ENCODE measurements at regions not wholly inside any gene's neighbourhood (a gene's known extent, or its start where the extent isn't known, plus 50 kb on each side); places are given as distances from the start of the nearest gene placed in this dataset.

DNA sequence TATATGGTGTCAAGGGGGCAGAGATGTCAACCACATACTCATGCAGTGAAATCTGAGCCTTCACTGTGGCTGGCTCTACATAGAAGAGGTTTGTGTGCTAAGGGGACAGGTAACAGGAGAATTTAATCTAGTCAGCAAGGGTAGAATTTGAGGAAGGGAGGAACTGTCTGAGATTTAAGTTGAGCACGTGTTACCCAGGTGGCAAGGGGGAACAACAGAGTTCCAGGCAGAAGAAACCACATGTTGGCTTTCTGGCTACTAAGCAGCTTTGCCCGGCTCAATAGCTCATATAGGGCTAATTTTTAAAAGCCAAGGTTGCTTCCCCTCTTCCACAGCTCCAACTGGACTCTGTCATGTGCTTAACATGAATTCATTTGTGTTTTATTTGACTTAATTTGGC is 397.6 kb downstream of the EDEM1 start:
- H3K79me2 ChIP-seq (ENCODE audit: insufficient read depth, low read length), result no peaks in the 10 kb centered on the region
- no peak for DNase-seq (ENCODE audit: low spot score)
- ChIA-PET POLR2A (no interaction called here), CTCF (ENCODE audit: low intra/inter-chr PET ratio, low total read pairs) (no interaction called here)
- no peaks in the 10 kb centered on the region for H3K27me3 ChIP-seq (ENCODE audit: control insufficient read depth in 1 of 2, insufficient read depth in 2 of 2, low read length in 2 of 2)
- BruUV-seq (replicated peaks), result no TSS peak
- H3K4me1 ChIP-seq (ENCODE audit: insufficient read depth, low read length), result no peaks in the 10 kb centered on the region
- H3K9ac ChIP-seq (ENCODE audit: insufficient read depth, low read depth, low read length), result no peak overlapping the region
- WGBS (ENCODE audit: low lambda C conversion rate), result 0% methylated on average over 2 of the region's 2 CpGs
- H3K4me3 ChIP-seq (replicated peaks in 1 of 3; ENCODE audit: insufficient read depth in 1 of 3, low read depth in 2 of 3, low read length in 3 of 3), result no peak overlapping the region
- in situ Hi-C loops (cut with HindIII; ENCODE audit: extremely low pct_ligation_motif_present, low pct_unique_long_range_greater_than_20kb), result no loop called here
- H3K9me3 ChIP-seq (ENCODE audit: low read length), result no peaks in the 10 kb centered on the region
- ATAC-seq, result no peak
- H3K27ac ChIP-seq (ENCODE audit: extremely low read length, insufficient read depth, low read length), result no peak overlapping the region
- no peak for TF ChIP-seq ZBTB3 (CRISPR knock-in tag; IDR thresholded peaks at IDR 0.05; ENCODE audit: borderline replicate concordance, low read depth)
- TF ChIP-seq, protein P1, sequence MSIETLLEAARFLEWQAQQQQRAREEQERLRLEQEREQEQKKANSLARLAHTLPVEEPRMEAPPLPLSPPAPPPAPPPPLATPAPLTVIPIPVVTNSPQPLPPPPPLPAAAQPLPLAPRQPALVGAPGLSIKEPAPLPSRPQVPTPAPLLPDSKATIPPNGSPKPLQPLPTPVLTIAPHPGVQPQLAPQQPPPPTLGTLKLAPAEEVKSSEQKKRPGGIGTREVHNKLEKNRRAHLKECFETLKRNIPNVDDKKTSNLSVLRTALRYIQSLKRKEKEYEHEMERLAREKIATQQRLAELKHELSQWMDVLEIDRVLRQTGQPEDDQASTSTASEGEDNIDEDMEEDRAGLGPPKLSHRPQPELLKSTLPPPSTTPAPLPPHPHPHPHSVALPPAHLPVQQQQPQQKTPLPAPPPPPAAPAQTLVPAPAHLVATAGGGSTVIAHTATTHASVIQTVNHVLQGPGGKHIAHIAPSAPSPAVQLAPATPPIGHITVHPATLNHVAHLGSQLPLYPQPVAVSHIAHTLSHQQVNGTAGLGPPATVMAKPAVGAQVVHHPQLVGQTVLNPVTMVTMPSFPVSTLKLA (IDR thresholded peaks at IDR 0.05), result peak; percentile 91
- no peak overlapping the region for H2AFZ ChIP-seq (ENCODE audit: low read length)
- H4K20me1 ChIP-seq (ENCODE audit: insufficient read depth, low read length), result no peaks in the 10 kb centered on the region
- intact Hi-C loops (cut with micrococcal nuclease; ENCODE audit: unreplicated experiment), result no loop called here
- H3K4me2 ChIP-seq (ENCODE audit: low read depth, low read length), result no peak overlapping the region
- H3K36me3 ChIP-seq (replicated peaks in 1 of 2; ENCODE audit: control insufficient read depth in 1 of 2, insufficient read depth in 2 of 2, low read length in 2 of 2), result no peaks in the 10 kb centered on the region
- no peak for FAIRE-seq

DNA sequence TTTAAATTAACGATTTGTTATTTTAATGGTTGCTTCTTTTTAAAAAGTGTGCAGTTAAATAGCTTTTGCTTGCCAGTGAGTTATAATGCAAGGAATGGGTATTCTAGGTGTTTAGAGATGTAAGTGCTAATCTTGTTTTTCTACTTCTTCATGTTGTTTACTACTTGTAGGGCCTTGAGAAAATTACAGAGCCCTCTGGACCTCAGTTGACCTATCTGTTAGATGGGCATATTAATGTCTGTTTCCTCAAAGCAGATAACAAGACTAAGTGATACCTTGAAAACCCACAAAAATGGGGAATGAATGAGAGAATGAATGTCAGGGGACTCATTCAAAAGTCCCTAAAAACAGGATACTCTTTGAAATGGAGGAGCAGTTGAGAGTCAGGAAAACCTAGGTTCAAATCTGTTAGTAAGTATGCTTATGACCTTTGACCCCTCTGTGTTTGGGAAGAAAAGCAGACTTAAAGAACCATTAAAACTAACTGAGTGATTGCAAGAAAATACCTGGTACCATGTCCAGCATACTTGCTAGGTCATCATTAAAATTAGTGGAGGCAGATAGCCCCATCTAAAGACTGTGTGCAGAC is 419.5 kb downstream of the EDEM1 start:
- intact Hi-C loops (cut with micrococcal nuclease; ENCODE audit: unreplicated experiment), result no loop called here
- Histone ChIP-seq H3K9ac (ENCODE audit: insufficient read depth, low read depth, low read length) (no peak overlapping the region), H2AFZ (ENCODE audit: low read length) (no peak overlapping the region), H3K27me3 (ENCODE audit: control insufficient read depth in 1 of 2, insufficient read depth in 2 of 2, low read length in 2 of 2) (no peaks in the 10 kb centered on the region), H3K36me3 (replicated peaks in 1 of 2; ENCODE audit: control insufficient read depth in 1 of 2, insufficient read depth in 2 of 2, low read length in 2 of 2) (no peaks in the 10 kb centered on the region), H3K4me1 (ENCODE audit: insufficient read depth, low read length) (no peaks in the 10 kb centered on the region), H3K27ac (ENCODE audit: extremely low read length, insufficient read depth, low read length) (no peak overlapping the region), H4K20me1 (ENCODE audit: insufficient read depth, low read length) (no peaks in the 10 kb centered on the region), H3K4me3 (replicated peaks in 1 of 3; ENCODE audit: insufficient read depth in 1 of 3, low read depth in 2 of 3, low read length in 3 of 3) (no peak overlapping the region), H3K9me3 (ENCODE audit: low read length) (peaks cover 6% of the 10 kb centered on the region), H3K4me2 (ENCODE audit: low read depth, low read length) (no peak overlapping the region), H3K79me2 (ENCODE audit: insufficient read depth, low read length) (no peaks in the 10 kb centered on the region)
- ChIA-PET POLR2A (no interaction called here), CTCF (ENCODE audit: low intra/inter-chr PET ratio, low total read pairs) (no interaction called here)
- DNase-seq (ENCODE audit: low spot score), result no peak
- no peak for ATAC-seq
- no peak for FAIRE-seq
- in situ Hi-C loops (cut with HindIII; ENCODE audit: extremely low pct_ligation_motif_present, low pct_unique_long_range_greater_than_20kb), result no loop called here
- 4% methylated on average over 1 of the region's 1 CpG for WGBS (ENCODE audit: low lambda C conversion rate)
- no TSS peak for BruUV-seq (replicated peaks)
- TF ChIP-seq, protein P2, sequence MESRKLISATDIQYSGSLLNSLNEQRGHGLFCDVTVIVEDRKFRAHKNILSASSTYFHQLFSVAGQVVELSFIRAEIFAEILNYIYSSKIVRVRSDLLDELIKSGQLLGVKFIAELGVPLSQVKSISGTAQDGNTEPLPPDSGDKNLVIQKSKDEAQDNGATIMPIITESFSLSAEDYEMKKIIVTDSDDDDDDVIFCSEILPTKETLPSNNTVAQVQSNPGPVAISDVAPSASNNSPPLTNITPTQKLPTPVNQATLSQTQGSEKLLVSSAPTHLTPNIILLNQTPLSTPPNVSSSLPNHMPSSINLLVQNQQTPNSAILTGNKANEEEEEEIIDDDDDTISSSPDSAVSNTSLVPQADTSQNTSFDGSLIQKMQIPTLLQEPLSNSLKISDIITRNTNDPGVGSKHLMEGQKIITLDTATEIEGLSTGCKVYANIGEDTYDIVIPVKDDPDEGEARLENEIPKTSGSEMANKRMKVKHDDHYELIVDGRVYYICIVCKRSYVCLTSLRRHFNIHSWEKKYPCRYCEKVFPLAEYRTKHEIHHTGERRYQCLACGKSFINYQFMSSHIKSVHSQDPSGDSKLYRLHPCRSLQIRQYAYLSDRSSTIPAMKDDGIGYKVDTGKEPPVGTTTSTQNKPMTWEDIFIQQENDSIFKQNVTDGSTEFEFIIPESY (CRISPR knock-in tag; IDR thresholded peaks at IDR 0.05), result no peak
- no peak for TF ChIP-seq ATF7 (IDR thresholded peaks at IDR 0.05)
- no peak for TF ChIP-seq ATF7 (CRISPR knock-in tag; IDR thresholded peaks at IDR 0.05)
- no peak for TF ChIP-seq KDM2A (CRISPR knock-in tag; IDR thresholded peaks at IDR 0.05; ENCODE audit: borderline replicate concordance, low read depth)
- TF ChIP-seq ZKSCAN1 (IDR thresholded peaks at IDR 0.05; ENCODE audit: low read length), result no peak
